CD4-positive, alpha-beta T cell treated with Interleukin-1 beta for 1 hour (primary cell): ENCODE measurements at regions not wholly inside any gene's neighbourhood (a gene's known extent, or its start where the extent isn't known, plus 50 kb on each side); places are given as distances from the start of the nearest gene placed in this dataset.

Experiments
- DNase-seq, 2 donors: peaks; one replicate each; pipeline ENCODE4 v3.0.0-alpha.2; 2020 to 2022

GRCh38 chr12:92340441-92341064, 194.9 kb upstream of the BTG1 start:
- no peak for DNase-seq

GRCh38 chr12:92340003-92340402, 194.4 kb upstream of the BTG1 start:
- no peak for DNase-seq

GRCh38 chr12:92339198-92339821, 193.7 kb upstream of the BTG1 start:
- no peak for DNase-seq

GRCh38 chr12:92338671-92339070, 193.0 kb upstream of the BTG1 start:
- no peak for DNase-seq

- no peak for DNase-seq
Measured at GRCh38 chr12:92338102-92338501, 192.5 kb upstream of the BTG1 start.

GRCh38 chr12:92337128-92337527, 191.5 kb upstream of the BTG1 start:
- no peak for DNase-seq

GRCh38 chr12:92336641-92337040, 191.0 kb upstream of the BTG1 start:
- no peak for DNase-seq

GRCh38 chr12:92335831-92336230, 190.2 kb upstream of the BTG1 start:
- no peak for DNase-seq

- no peak for DNase-seq
Measured at GRCh38 chr12:92334552-92334951, 188.9 kb upstream of the BTG1 start.

GRCh38 chr12:92332552-92332951, 186.9 kb upstream of the BTG1 start:
- DNase-seq = no peak

GRCh38 chr12:92331383-92331782, 185.7 kb upstream of the BTG1 start:
- no peak for DNase-seq

- DNase-seq = no peak
Measured at GRCh38 chr12:92330654-92331053, 185.0 kb upstream of the BTG1 start.

- DNase-seq = no peak
Measured at GRCh38 chr12:92326877-92327276, 181.2 kb upstream of the BTG1 start.

- no peak for DNase-seq
Measured at GRCh38 chr12:92324849-92325500, 179.3 kb upstream of the BTG1 start.

GRCh38 chr12:92312463-92312964, 166.9 kb upstream of the BTG1 start:
- no peak for DNase-seq

- DNase-seq = no peak
Measured at GRCh38 chr12:92304371-92305055, 158.9 kb upstream of the BTG1 start.

- no peak for DNase-seq
Measured at GRCh38 chr12:92302041-92302829, 156.6 kb upstream of the BTG1 start.

- no peak for DNase-seq
Measured at GRCh38 chr12:92301356-92301755, 155.7 kb upstream of the BTG1 start.

- DNase-seq = no peak
Measured at GRCh38 chr12:92300777-92301176, 155.1 kb upstream of the BTG1 start.

- DNase-seq = no peak
Measured at GRCh38 chr12:92299744-92300143, 154.1 kb upstream of the BTG1 start.

GRCh38 chr12:92299344-92299743, 153.7 kb upstream of the BTG1 start:
- DNase-seq = no peak

- DNase-seq = peak; percentile 5 to 29
Measured at GRCh38 chr12:92297932-92298696, 152.5 kb upstream of the BTG1 start.
